Ishikawa (cell line): ENCODE measurements at regions not wholly inside any gene's neighbourhood (a gene's known extent, or its start where the extent isn't known, plus 50 kb on each side); places are given as distances from the start of the nearest gene placed in this dataset.

Experiments
- CEBPB ChIP-seq: IDR thresholded peaks from 2 replicates; pipeline ENCODE4 v1.6.1; 2012
- CREB1 ChIP-seq: IDR thresholded peaks from 2 replicates; pipeline ENCODE4 v1.6.1; 2012; ENCODE audit warnings: low read depth
- RAD21 ChIP-seq: IDR thresholded peaks from 2 replicates; pipeline ENCODE4 v1.6.1; 2012; ENCODE audit warnings: low read depth
- TCF12 ChIP-seq: IDR thresholded peaks from 2 replicates; pipeline ENCODE4 v1.6.1; 2012; ENCODE audit warnings: low read depth
- ZBTB7A ChIP-seq: IDR thresholded peaks from 2 replicates; pipeline ENCODE4 v1.6.1; 2012; ENCODE audit warnings: low read depth
- TF ChIP-seq, protein P1 (sequence below): IDR thresholded peaks from 2 replicates; pipeline ENCODE4 v1.6.1; 2012
- TF ChIP-seq, protein P2 (sequence below): IDR thresholded peaks from 2 replicates; pipeline ENCODE4 v1.6.1; 2012; ENCODE audit warnings: low read depth, mild to moderate bottlenecking
- TF ChIP-seq, protein P3 (sequence below): IDR thresholded peaks from 2 replicates; pipeline ENCODE4 v1.6.1; 2012

DNA sequence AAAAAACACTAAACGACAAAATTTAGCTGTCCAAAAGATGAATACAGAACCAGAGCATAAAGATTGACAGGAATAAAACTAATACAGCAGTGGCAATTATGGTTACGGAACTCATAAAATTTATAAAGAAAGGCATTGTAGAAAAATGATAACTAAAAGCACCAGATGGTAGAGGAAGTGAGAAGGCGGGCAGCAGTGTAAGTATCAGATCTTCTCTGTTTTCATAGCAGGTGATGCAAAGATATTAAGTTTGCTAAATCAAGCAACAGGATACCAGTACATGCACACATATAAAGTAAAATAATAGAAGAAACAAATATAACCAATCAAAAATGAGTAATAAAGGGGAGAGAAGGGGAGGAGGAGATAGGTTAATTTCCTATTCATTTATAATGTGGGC is 103.9 kb upstream of the MEX3C start:
- TF ChIP-seq CEBPB, result no peak
- no peak for TF ChIP-seq ZBTB7A
- no peak for TF ChIP-seq RAD21
- TF ChIP-seq CREB1, result no peak
- no peak for TF ChIP-seq TCF12
- TF ChIP-seq, protein P1, sequence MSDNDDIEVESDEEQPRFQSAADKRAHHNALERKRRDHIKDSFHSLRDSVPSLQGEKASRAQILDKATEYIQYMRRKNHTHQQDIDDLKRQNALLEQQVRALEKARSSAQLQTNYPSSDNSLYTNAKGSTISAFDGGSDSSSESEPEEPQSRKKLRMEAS, result no peak
- TF ChIP-seq, protein P2, sequence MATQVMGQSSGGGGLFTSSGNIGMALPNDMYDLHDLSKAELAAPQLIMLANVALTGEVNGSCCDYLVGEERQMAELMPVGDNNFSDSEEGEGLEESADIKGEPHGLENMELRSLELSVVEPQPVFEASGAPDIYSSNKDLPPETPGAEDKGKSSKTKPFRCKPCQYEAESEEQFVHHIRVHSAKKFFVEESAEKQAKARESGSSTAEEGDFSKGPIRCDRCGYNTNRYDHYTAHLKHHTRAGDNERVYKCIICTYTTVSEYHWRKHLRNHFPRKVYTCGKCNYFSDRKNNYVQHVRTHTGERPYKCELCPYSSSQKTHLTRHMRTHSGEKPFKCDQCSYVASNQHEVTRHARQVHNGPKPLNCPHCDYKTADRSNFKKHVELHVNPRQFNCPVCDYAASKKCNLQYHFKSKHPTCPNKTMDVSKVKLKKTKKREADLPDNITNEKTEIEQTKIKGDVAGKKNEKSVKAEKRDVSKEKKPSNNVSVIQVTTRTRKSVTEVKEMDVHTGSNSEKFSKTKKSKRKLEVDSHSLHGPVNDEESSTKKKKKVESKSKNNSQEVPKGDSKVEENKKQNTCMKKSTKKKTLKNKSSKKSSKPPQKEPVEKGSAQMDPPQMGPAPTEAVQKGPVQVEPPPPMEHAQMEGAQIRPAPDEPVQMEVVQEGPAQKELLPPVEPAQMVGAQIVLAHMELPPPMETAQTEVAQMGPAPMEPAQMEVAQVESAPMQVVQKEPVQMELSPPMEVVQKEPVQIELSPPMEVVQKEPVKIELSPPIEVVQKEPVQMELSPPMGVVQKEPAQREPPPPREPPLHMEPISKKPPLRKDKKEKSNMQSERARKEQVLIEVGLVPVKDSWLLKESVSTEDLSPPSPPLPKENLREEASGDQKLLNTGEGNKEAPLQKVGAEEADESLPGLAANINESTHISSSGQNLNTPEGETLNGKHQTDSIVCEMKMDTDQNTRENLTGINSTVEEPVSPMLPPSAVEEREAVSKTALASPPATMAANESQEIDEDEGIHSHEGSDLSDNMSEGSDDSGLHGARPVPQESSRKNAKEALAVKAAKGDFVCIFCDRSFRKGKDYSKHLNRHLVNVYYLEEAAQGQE, result no peak
- TF ChIP-seq, protein P3, sequence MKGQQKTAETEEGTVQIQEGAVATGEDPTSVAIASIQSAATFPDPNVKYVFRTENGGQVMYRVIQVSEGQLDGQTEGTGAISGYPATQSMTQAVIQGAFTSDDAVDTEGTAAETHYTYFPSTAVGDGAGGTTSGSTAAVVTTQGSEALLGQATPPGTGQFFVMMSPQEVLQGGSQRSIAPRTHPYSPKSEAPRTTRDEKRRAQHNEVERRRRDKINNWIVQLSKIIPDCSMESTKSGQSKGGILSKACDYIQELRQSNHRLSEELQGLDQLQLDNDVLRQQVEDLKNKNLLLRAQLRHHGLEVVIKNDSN, result no peak
